SH-SY5Y (cell line): ENCODE measurements at regions not wholly inside any gene's neighbourhood (a gene's known extent, or its start where the extent isn't known, plus 50 kb on each side); places are given as distances from the start of the nearest gene placed in this dataset.

Experiments
- GATA2 ChIP-seq: IDR thresholded peaks from 2 replicates; pipeline ENCODE4 v1.6.1; 2011; ENCODE audit warnings: mild to moderate bottlenecking, low read depth, low read length
- GATA3 ChIP-seq: IDR thresholded peaks from 2 replicates; pipeline ENCODE4 v1.6.1; 2011; ENCODE audit warnings: low read depth, mild to moderate bottlenecking, low read length, moderate library complexity

- no peak for TF ChIP-seq GATA3
- TF ChIP-seq GATA2, result no peak
Measured at GRCh38 chr20:60528141-60528540, 569.9 kb downstream of the CDH26 start.
